ENCODE measurements at regions not wholly inside any gene's neighbourhood (a gene's known extent, or its start where the extent isn't known, plus 50 kb on each side); places are given as distances from the start of the nearest gene placed in this dataset.

- no peak for TF ChIP-seq CTCF (IDR thresholded peaks at IDR 0.05; ENCODE audit: low read depth, low read length, poor library complexity, severe bottlenecking)
- TF ChIP-seq EZH2phosphoT487 (IDR thresholded peaks at IDR 0.05; ENCODE audit: borderline replicate concordance, low read length): no peak
Observed at GRCh38 chr16:22668318-22668717, 145.6 kb upstream of the HS3ST2 start.
